Right lobe of liver (tissue), 4 donors: ENCODE measurements at regions not wholly inside any gene's neighbourhood (a gene's known extent, or its start where the extent isn't known, plus 50 kb on each side); places are given as distances from the start of the nearest gene placed in this dataset.

ENCODE experiments used
- POLR2A ChIP-seq: fragments of 450-650 bp; IDR thresholded peaks from one replicate; pipeline ENCODE4 v1.6.1; 2017; ENCODE audit warnings: antibody characterized with exemption, mild to moderate bottlenecking
- TF ChIP-seq, protein P1 (sequence below), 4 donors: fragments of 200-600 bp in 3 of 4; fragments of 450-650 bp in 1 of 4; IDR thresholded peaks; one replicate each; pipeline versions ENCODE4 v1.5.1 to v1.8.0; 2016 to 2022; ENCODE audit warnings: antibody characterized with exemption in 4 of 4, mild to moderate bottlenecking in 2 of 4
- donor health status: DM: no; HTN: no; CAD: no.
- donor health status: DM: no; HTN: no; CAD: no.
- donor health status: DM: no; HTN: yes; CAD: no.

- no peak for TF ChIP-seq POLR2A
- TF ChIP-seq, protein P1, sequence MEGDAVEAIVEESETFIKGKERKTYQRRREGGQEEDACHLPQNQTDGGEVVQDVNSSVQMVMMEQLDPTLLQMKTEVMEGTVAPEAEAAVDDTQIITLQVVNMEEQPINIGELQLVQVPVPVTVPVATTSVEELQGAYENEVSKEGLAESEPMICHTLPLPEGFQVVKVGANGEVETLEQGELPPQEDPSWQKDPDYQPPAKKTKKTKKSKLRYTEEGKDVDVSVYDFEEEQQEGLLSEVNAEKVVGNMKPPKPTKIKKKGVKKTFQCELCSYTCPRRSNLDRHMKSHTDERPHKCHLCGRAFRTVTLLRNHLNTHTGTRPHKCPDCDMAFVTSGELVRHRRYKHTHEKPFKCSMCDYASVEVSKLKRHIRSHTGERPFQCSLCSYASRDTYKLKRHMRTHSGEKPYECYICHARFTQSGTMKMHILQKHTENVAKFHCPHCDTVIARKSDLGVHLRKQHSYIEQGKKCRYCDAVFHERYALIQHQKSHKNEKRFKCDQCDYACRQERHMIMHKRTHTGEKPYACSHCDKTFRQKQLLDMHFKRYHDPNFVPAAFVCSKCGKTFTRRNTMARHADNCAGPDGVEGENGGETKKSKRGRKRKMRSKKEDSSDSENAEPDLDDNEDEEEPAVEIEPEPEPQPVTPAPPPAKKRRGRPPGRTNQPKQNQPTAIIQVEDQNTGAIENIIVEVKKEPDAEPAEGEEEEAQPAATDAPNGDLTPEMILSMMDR (IDR thresholded peaks at IDR 0.05), result no peak
Measured at GRCh38 chr10:123394382-123394781, 240.2 kb downstream of the BUB3 start.
